Osteocyte (in vitro differentiated cells): ENCODE measurements at regions not wholly inside any gene's neighbourhood (a gene's known extent, or its start where the extent isn't known, plus 50 kb on each side); places are given as distances from the start of the nearest gene placed in this dataset.

Source experiments
- DNase-seq: peaks from one replicate; pipeline ENCODE4 v3.0.0; 2021; ENCODE audit warnings: mixed read lengths; ENCODE audit not compliant: unreplicated experiment; ENCODE audit errors: extremely low spot score
- H3K27ac Mint-ChIP-seq: one replicate; pipeline ENCODE4 v1.8.0; 2021; ENCODE audit warnings: mild to moderate bottlenecking, mixed read lengths; ENCODE audit not compliant: unreplicated experiment
- H3K27me3 Mint-ChIP-seq: one replicate; pipeline ENCODE4 v1.8.0; 2021; ENCODE audit warnings: mixed read lengths; ENCODE audit not compliant: unreplicated experiment
- H3K36me3 Mint-ChIP-seq: one replicate; pipeline ENCODE4 v1.8.0; 2021; ENCODE audit warnings: mixed read lengths; ENCODE audit not compliant: unreplicated experiment
- H3K4me1 Mint-ChIP-seq: one replicate; pipeline ENCODE4 v1.8.0; 2021; ENCODE audit warnings: mixed read lengths; ENCODE audit not compliant: unreplicated experiment
- H3K4me3 Mint-ChIP-seq: one replicate; pipeline ENCODE4 v1.8.0; 2021; ENCODE audit warnings: mild to moderate bottlenecking, moderate library complexity, mixed read lengths; ENCODE audit not compliant: unreplicated experiment
- H3K9me3 Mint-ChIP-seq: one replicate; pipeline ENCODE4 v1.8.0; 2021; ENCODE audit warnings: mixed read lengths; ENCODE audit not compliant: unreplicated experiment
- CTCF ChIP-seq: fragments of 200-600 bp; sonication (generic); IDR thresholded peaks from 2 replicates; pipeline ENCODE4 v1.5.0; 2021; ENCODE audit warnings: antibody characterized with exemption, mild to moderate bottlenecking, moderate library complexity

GRCh38 chr11:19546325-19546724, 166.3 kb upstream of the NAV2 start:
- DNase-seq: no peak
- Mint-ChIP-seq H3K4me1 (no peaks in the 10 kb centered on the region), H3K27me3 (peaks cover 72% of the 10 kb centered on the region), H3K36me3 (no peaks in the 10 kb centered on the region), H3K27ac (no peak overlapping the region), H3K9me3 (no peaks in the 10 kb centered on the region), H3K4me3 (no peak overlapping the region)
- TF ChIP-seq CTCF: no peak

- peaks cover 85% of the 10 kb centered on the region for H3K27me3 Mint-ChIP-seq
- no peak overlapping the region for H3K4me3 Mint-ChIP-seq
Measured at GRCh38 chr11:19541521-19542049, 171.1 kb upstream of the NAV2 start.

GRCh38 chr11:19539861-19540260, 172.8 kb upstream of the NAV2 start:
- no peaks in the 10 kb centered on the region for H3K4me1 Mint-ChIP-seq
- no peak overlapping the region for H3K27ac Mint-ChIP-seq
- no peak overlapping the region for H3K4me3 Mint-ChIP-seq
- H3K9me3 Mint-ChIP-seq: no peaks in the 10 kb centered on the region
- no peaks in the 10 kb centered on the region for H3K36me3 Mint-ChIP-seq
- DNase-seq: no peak
- peaks cover 81% of the 10 kb centered on the region for H3K27me3 Mint-ChIP-seq
- no peak for TF ChIP-seq CTCF

More at GRCh38 chr11:19541521-19542049, 171.1 kb upstream of the NAV2 start:
- DNase-seq: no peak
- Mint-ChIP-seq H3K27ac (no peak overlapping the region), H3K36me3 (no peaks in the 10 kb centered on the region), H3K4me1 (no peaks in the 10 kb centered on the region), H3K9me3 (no peaks in the 10 kb centered on the region)
- no peak for TF ChIP-seq CTCF

- no peak for DNase-seq
- H3K4me1 Mint-ChIP-seq: no peaks in the 10 kb centered on the region
- H3K27me3 Mint-ChIP-seq: peaks cover 78% of the 10 kb centered on the region
- H3K9me3 Mint-ChIP-seq: no peaks in the 10 kb centered on the region
- H3K27ac Mint-ChIP-seq: no peak overlapping the region
- no peaks in the 10 kb centered on the region for H3K36me3 Mint-ChIP-seq
- H3K4me3 Mint-ChIP-seq: no peak overlapping the region
- TF ChIP-seq CTCF: no peak
Measured at GRCh38 chr11:19537803-19538453, 174.7 kb upstream of the NAV2 start.

GRCh38 chr11:19536131-19536530, 176.5 kb upstream of the NAV2 start:
- no peak overlapping the region for H3K4me3 Mint-ChIP-seq
- no peaks in the 10 kb centered on the region for H3K9me3 Mint-ChIP-seq
- H3K27ac Mint-ChIP-seq: no peak overlapping the region
- H3K36me3 Mint-ChIP-seq: no peaks in the 10 kb centered on the region
- no peak for TF ChIP-seq CTCF
- no peak for DNase-seq
- no peaks in the 10 kb centered on the region for H3K4me1 Mint-ChIP-seq
- H3K27me3 Mint-ChIP-seq: peaks cover 78% of the 10 kb centered on the region
